PC-3 (cell line): ENCODE measurements at regions not wholly inside any gene's neighbourhood (a gene's known extent, or its start where the extent isn't known, plus 50 kb on each side); places are given as distances from the start of the nearest gene placed in this dataset.

Source experiments
- ATAC-seq: fragments of 200-7000 bp; cut with Tn5 transposase; 2 replicates; pipeline ENCODE4 v1.9.1; 2020; ENCODE audit warnings: mild to moderate bottlenecking, moderate library complexity
- BruUV-seq: library from RNA; stranded (reverse); fragments of 400-500 nt; replicated peaks from 2 replicates; lab custom pipeline; 2021; lab: Mats Ljungman, UMichigan
- CTCF ChIA-PET: fragments of 300-600 bp; sonication (Branson Sonifier 250); formaldehyde crosslinking; loops from one replicate; lab custom pipeline; 2022; ENCODE audit warnings: antibody characterized with exemption; lab: Charles Lee
- POLR2A ChIA-PET: fragments of 300-600 bp; sonication (Branson Sonifier 250); formaldehyde crosslinking; loops from one replicate; lab custom pipeline; 2022; ENCODE audit warnings: antibody characterized with exemption; ENCODE audit not compliant: unreplicated experiment; lab: Charles Lee
- DNase-seq: peaks from one replicate; pipeline ENCODE4 v3.0.0-alpha.2; 2015
- H2AFZ ChIP-seq: fragments of 300-600 bp; sonication (generic); 2 replicates; pipeline ENCODE4 v1.6.0; 2016; ENCODE audit warnings: antibody characterized with exemption, low read length
- H3F3A ChIP-seq: fragments of 300-600 bp; sonication (generic); one replicate; pipeline ENCODE4 v1.6.0; 2017; ENCODE audit warnings: antibody characterized with exemption, low read length, control low read depth, mild to moderate bottlenecking; ENCODE audit not compliant: unreplicated experiment
- H3K27ac ChIP-seq: fragments of 300-600 bp; sonication (generic); 2 replicates; pipeline ENCODE4 v1.5.1; 2016; ENCODE audit warnings: mild to moderate bottlenecking, low read length
- H3K27me3 ChIP-seq: fragments of 300-600 bp; sonication (generic); 2 replicates; pipeline ENCODE4 v1.6.1; 2016; ENCODE audit warnings: low read length, mixed read lengths
- H3K36me3 ChIP-seq: fragments of 300-600 bp; sonication (generic); 2 replicates; pipeline ENCODE4 v1.6.1; 2016; ENCODE audit warnings: low read depth, mixed run types, low read length, mixed read lengths
- H3K4me1 ChIP-seq: fragments of 300-600 bp; sonication (generic); 2 replicates; pipeline ENCODE4 v1.5.1; 2016; ENCODE audit warnings: low read length; ENCODE audit not compliant: insufficient read depth
- H3K4me2 ChIP-seq: fragments of 300-600 bp; sonication (generic); 2 replicates; pipeline ENCODE4 v1.6.0; 2016; ENCODE audit warnings: low read length
- H3K4me3 ChIP-seq: fragments of 300-600 bp; sonication (generic); 2 replicates; pipeline ENCODE4 v1.5.1; 2016; ENCODE audit warnings: mild to moderate bottlenecking, low read length, mixed read lengths
- H3K79me2 ChIP-seq: fragments of 300-600 bp; sonication (generic); 2 replicates; pipeline ENCODE4 v1.6.1; 2017; ENCODE audit warnings: low read length, mixed read lengths
- H3K9ac ChIP-seq: fragments of 300-600 bp; sonication (generic); 2 replicates; pipeline ENCODE4 v1.6.0; 2016; ENCODE audit warnings: mild to moderate bottlenecking, low read length
- H3K9me2 ChIP-seq: fragments of 300-600 bp; sonication (generic); replicated peaks from 2 replicates; pipeline ENCODE4 v1.6.1; 2016; ENCODE audit warnings: mixed run types, low read length, mixed read lengths
- H3K9me3 ChIP-seq: fragments of 300-600 bp; sonication (generic); 2 replicates; pipeline ENCODE4 v1.6.1; 2016; ENCODE audit warnings: low read length, mixed read lengths
- H4K20me1 ChIP-seq: fragments of 300-600 bp; sonication (generic); 2 replicates; pipeline ENCODE4 v1.6.1; 2016; ENCODE audit warnings: low read length, mixed read lengths
- CTCF ChIP-seq: fragments of 300-600 bp; sonication (generic); conservative IDR thresholded peaks from 2 replicates; pipeline ENCODE4 v1.5.1; 2017; ENCODE audit warnings: antibody characterized with exemption, low read depth, mild to moderate bottlenecking, low read length
- EZH2 ChIP-seq: fragments of 300-600 bp; sonication (generic); IDR thresholded peaks from one replicate; pipeline ENCODE4 v1.6.1; 2017; ENCODE audit warnings: antibody characterized with exemption, mild to moderate bottlenecking, low read length; ENCODE audit not compliant: unreplicated experiment
- EZH2phosphoT487 ChIP-seq: fragments of 300-600 bp; sonication (generic); IDR thresholded peaks from 2 replicates; pipeline ENCODE4 v1.6.1; 2018; ENCODE audit warnings: mild to moderate bottlenecking, antibody characterized with exemption, low read length, borderline replicate concordance
- intact Hi-C: fragments of 100-400 bp; cut with micrococcal nuclease; formaldehyde crosslinking; loops from 2 replicates; pipeline ENCODE4 v1.9.0; 2023

- POLR2A ChIA-PET = no interaction called here
- H3K4me3 ChIP-seq = no peak overlapping the region
These were observed 63.8 kb upstream of the WWC2 start for GRCh38 chr4:183035256-183035655.

GRCh38 chr4:183030823-183031222, 68.2 kb upstream of the WWC2 start:
- Histone ChIP-seq H4K20me1 (no peaks in the 10 kb centered on the region), H3K27me3 (no peaks in the 10 kb centered on the region), H2AFZ (no peak overlapping the region), H3K4me3 (no peak overlapping the region), H3K36me3 (no peaks in the 10 kb centered on the region), H3K27ac (no peak overlapping the region), H3K9ac (no peak overlapping the region), H3K9me2 (no peaks in the 10 kb centered on the region), H3K4me1 (no peaks in the 10 kb centered on the region), H3F3A (no peaks in the 10 kb centered on the region), H3K79me2 (no peaks in the 10 kb centered on the region), H3K4me2 (no peak overlapping the region), H3K9me3 (no peaks in the 10 kb centered on the region)
- intact Hi-C loops = no loop called here
- DNase-seq = no peak
- no peak for ATAC-seq
- ChIA-PET POLR2A (no interaction called here), CTCF (no interaction called here)
- no TSS peak for BruUV-seq
- no peak for TF ChIP-seq EZH2phosphoT487
- TF ChIP-seq CTCF = no peak

More at GRCh38 chr4:183035256-183035655, 63.8 kb upstream of the WWC2 start:
- no peaks in the 10 kb centered on the region for H3K9me3 ChIP-seq
- H3K79me2 ChIP-seq = no peaks in the 10 kb centered on the region
- DNase-seq = no peak
- H3K9me2 ChIP-seq = no peaks in the 10 kb centered on the region
- H3K4me2 ChIP-seq = no peak overlapping the region
- no peak for TF ChIP-seq CTCF
- TF ChIP-seq EZH2phosphoT487 = no peak
- TF ChIP-seq EZH2 = no peak
- no peaks in the 10 kb centered on the region for H3K36me3 ChIP-seq
- intact Hi-C loops = no loop called here
- no peaks in the 10 kb centered on the region for H3K27me3 ChIP-seq
- CTCF ChIA-PET = no interaction called here
- H3K27ac ChIP-seq = no peak overlapping the region
- no TSS peak for BruUV-seq
- ATAC-seq = peak; percentile 35
- H4K20me1 ChIP-seq = no peaks in the 10 kb centered on the region
- no peaks in the 10 kb centered on the region for H3F3A ChIP-seq
- H3K4me1 ChIP-seq = no peaks in the 10 kb centered on the region
- H3K9ac ChIP-seq = no peak overlapping the region
- no peak overlapping the region for H2AFZ ChIP-seq

- H3K9ac ChIP-seq = no peak overlapping the region
- ChIA-PET CTCF (no interaction called here), POLR2A (no interaction called here)
- no peaks in the 10 kb centered on the region for H3K9me2 ChIP-seq
- H3K9me3 ChIP-seq = no peaks in the 10 kb centered on the region
- TF ChIP-seq EZH2phosphoT487 = no peak
- TF ChIP-seq EZH2 = no peak
- no peak for TF ChIP-seq CTCF
- no peaks in the 10 kb centered on the region for H4K20me1 ChIP-seq
- H3K27me3 ChIP-seq = no peaks in the 10 kb centered on the region
- no peak overlapping the region for H3K27ac ChIP-seq
- no peak overlapping the region for H2AFZ ChIP-seq
- H3K4me2 ChIP-seq = no peak overlapping the region
- no peaks in the 10 kb centered on the region for H3K36me3 ChIP-seq
- intact Hi-C loops = no loop called here
- ATAC-seq (no peak), DNase-seq (no peak)
- no TSS peak for BruUV-seq
- no peaks in the 10 kb centered on the region for H3K79me2 ChIP-seq
- H3F3A ChIP-seq = no peaks in the 10 kb centered on the region
- no peak overlapping the region for H3K4me3 ChIP-seq
- H3K4me1 ChIP-seq = no peaks in the 10 kb centered on the region
These were observed 68.7 kb upstream of the WWC2 start for GRCh38 chr4:183030309-183030708.
